ENCODE measurements at regions not wholly inside any gene's neighbourhood (a gene's known extent, or its start where the extent isn't known, plus 50 kb on each side); places are given as distances from the start of the nearest gene placed in this dataset.

DNA sequence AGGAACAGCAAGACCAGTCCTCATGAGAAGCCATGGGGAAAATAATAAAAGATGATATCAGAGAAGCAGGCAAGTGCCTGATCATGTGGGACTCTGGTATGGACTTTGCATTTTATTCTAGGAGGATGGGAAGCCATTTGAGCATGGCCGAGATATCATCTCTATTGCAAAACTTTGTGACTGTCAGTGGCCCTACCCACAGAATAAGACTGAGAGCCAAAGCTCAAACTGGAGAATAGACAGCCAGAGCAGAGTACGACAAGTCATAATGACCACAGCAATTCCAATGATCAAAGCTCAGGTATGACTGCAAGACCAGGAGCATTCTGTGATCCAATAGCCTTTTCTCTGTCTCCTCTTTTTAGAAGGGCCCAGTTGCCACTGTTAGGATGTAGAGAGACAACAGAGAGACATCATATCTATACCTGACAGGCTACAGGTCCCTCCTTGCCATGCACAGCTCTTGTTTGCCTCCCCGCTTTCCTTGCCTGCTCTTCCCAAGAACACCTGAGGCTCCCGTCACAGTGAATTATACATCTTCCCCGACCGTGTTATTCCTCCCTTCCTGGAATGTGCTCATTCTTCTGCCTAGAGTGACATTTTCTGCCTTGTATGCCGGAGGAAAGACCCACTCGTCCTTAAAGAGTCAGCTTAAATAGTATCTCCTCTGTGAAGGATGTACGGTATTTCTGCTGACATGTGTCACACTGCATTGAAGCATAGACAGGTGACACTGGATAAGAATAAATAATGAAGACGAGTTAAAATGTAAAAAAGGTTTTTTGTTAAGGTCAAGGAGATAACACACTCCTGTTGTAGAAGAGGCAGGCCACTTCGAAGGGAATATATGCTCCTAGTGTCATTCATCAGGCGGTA is 248.7 kb upstream of the MAP3K1 start:
- TF ChIP-seq, protein P1, sequence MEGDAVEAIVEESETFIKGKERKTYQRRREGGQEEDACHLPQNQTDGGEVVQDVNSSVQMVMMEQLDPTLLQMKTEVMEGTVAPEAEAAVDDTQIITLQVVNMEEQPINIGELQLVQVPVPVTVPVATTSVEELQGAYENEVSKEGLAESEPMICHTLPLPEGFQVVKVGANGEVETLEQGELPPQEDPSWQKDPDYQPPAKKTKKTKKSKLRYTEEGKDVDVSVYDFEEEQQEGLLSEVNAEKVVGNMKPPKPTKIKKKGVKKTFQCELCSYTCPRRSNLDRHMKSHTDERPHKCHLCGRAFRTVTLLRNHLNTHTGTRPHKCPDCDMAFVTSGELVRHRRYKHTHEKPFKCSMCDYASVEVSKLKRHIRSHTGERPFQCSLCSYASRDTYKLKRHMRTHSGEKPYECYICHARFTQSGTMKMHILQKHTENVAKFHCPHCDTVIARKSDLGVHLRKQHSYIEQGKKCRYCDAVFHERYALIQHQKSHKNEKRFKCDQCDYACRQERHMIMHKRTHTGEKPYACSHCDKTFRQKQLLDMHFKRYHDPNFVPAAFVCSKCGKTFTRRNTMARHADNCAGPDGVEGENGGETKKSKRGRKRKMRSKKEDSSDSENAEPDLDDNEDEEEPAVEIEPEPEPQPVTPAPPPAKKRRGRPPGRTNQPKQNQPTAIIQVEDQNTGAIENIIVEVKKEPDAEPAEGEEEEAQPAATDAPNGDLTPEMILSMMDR (IDR thresholded peaks at IDR 0.05 in 4 of 5, conservative IDR thresholded peaks at IDR 0.05 in 1 of 5): no peak
- no peak for TF ChIP-seq POLR2A (IDR thresholded peaks at IDR 0.05)

All from gastrocnemius medialis (tissue), 4 donors.